HCT116 (cell line): ENCODE measurements at regions not wholly inside any gene's neighbourhood (a gene's known extent, or its start where the extent isn't known, plus 50 kb on each side); places are given as distances from the start of the nearest gene placed in this dataset.

Source experiments
- ATAC-seq: fragments of 200-7000 bp; cut with Tn5 transposase; 2 replicates; pipeline ENCODE4 v1.9.1; 2020; ENCODE audit warnings: mild to moderate bottlenecking, moderate library complexity
- BruUV-seq: library from RNA; stranded (reverse); fragments of 400-500 nt; replicated peaks from 2 replicates; lab custom pipeline; 2021; lab: Mats Ljungman, UMichigan
- CTCF ChIA-PET: fragments of 300-600 bp; sonication (Branson Sonifier 250); formaldehyde crosslinking; loops from one replicate; lab custom pipeline; 2021; ENCODE audit warnings: antibody characterized with exemption; lab: Charles Lee
- POLR2A ChIA-PET: fragments of 300-600, 350-600 bp; sonication (Branson Sonifier 250); formaldehyde crosslinking; loops from one replicate; lab custom pipeline; 2021; ENCODE audit warnings: antibody characterized with exemption; lab: Charles Lee
- RAD21 ChIA-PET, 2 experiments: fragments of 300-600 bp; sonication (Branson Sonifier 250); formaldehyde crosslinking; loops; one replicate each; lab custom pipeline; 2023; ENCODE audit warnings: low total read pairs in 2 of 2; ENCODE audit not compliant: uncharacterized antibody in 2 of 2, unreplicated experiment in 2 of 2, low non-redundant PET in 1 of 2; lab: Charles Lee
- DNase-seq: peaks from one replicate; pipeline ENCODE4 v3.0.0-alpha.2; 2010; ENCODE audit warnings: low read depth, low spot score
- H2AFZ ChIP-seq: fragments of 200-600 bp; shearing (Covaris generic), sonication (generic); 2 replicates; pipeline ENCODE4 v1.6.1; 2017; ENCODE audit warnings: low read depth, mixed run types, mixed read lengths, antibody characterized with exemption, low read length; ENCODE audit not compliant: poor library complexity, severe bottlenecking
- H3K27ac ChIP-seq: 2 replicates; pipeline ENCODE4 v1.5.1; 2012; ENCODE audit warnings: low read depth, low read length
- H3K27me3 ChIP-seq: fragments of 200-600 bp; sonication (generic); 2 replicates; pipeline ENCODE4 v1.6.1; 2016; ENCODE audit warnings: mixed run types, low read length, mixed read lengths; ENCODE audit not compliant: insufficient read depth
- H3K36me3 ChIP-seq, 2 experiments: fragments of 200-500 bp in 1 of 2; fragments of 200-600 bp in 1 of 2; sonication (Bioruptor generic) in 1 of 2; sonication (generic) in 1 of 2; 2 replicates each; pipeline versions ENCODE4 v1.5.1 to v1.6.1; 2014 to 2016; ENCODE audit warnings: low read length in 2 of 2, inconsistent platforms in 1 of 2, mixed read lengths in 1 of 2, mixed run types in 1 of 2; ENCODE audit not compliant: insufficient read depth in 2 of 2, control insufficient read depth in 1 of 2
- H3K4me1 ChIP-seq, 2 experiments: fragments of 200-600 bp in 1 of 2; sonication (generic) in 1 of 2; 2 replicates each; pipeline versions ENCODE4 v1.5.1 to v1.6.1; 2012 to 2017; ENCODE audit warnings: low read length in 2 of 2, inconsistent platforms in 1 of 2, mild to moderate bottlenecking in 1 of 2, mixed read lengths in 1 of 2, mixed run types in 1 of 2, moderate library complexity in 1 of 2; ENCODE audit not compliant: insufficient read depth in 2 of 2, control insufficient read depth in 1 of 2
- H3K4me2 ChIP-seq: fragments of 200-600 bp; sonication (generic); 2 replicates; pipeline ENCODE4 v1.6.1; 2017; ENCODE audit warnings: mixed run types, low read length, mixed read lengths
- H3K4me3 ChIP-seq, 2 experiments: fragments of 200-600 bp in 1 of 2; sonication (generic) in 1 of 2; replicated peaks in 1 of 2; 2 replicates each; pipeline ENCODE4 v1.5.1; 2011 to 2016; ENCODE audit warnings: low read length in 2 of 2, control low read depth in 1 of 2, low read depth in 1 of 2, mild to moderate bottlenecking in 1 of 2, mixed read lengths in 1 of 2, mixed run types in 1 of 2
- H3K79me2 ChIP-seq: fragments of 200-600 bp; sonication (generic); 2 replicates; pipeline ENCODE4 v1.6.1; 2017; ENCODE audit warnings: mild to moderate bottlenecking, mixed run types, low read length, moderate library complexity, mixed read lengths; ENCODE audit not compliant: insufficient read depth
- H3K9ac ChIP-seq: fragments of 200-600 bp; sonication (generic); 2 replicates; pipeline ENCODE4 v1.6.1; 2016; ENCODE audit warnings: low read length, mixed read lengths
- H3K9me2 ChIP-seq: fragments of 200-600 bp; sonication (generic), shearing (Covaris generic); 2 replicates; pipeline ENCODE4 v1.6.1; 2017; ENCODE audit warnings: mixed run types, mild to moderate bottlenecking, moderate library complexity; ENCODE audit not compliant: insufficient read depth
- H3K9me3 ChIP-seq, 2 experiments: fragments of 200-500 bp in 1 of 2; fragments of 200-600 bp in 1 of 2; sonication (Bioruptor generic) in 1 of 2; sonication (generic) in 1 of 2; 2 replicates each; pipeline ENCODE4 v1.6.1; 2014 to 2017; ENCODE audit warnings: low read length in 2 of 2, mixed read lengths in 2 of 2, inconsistent platforms in 1 of 2, low read depth in 1 of 2, mild to moderate bottlenecking in 1 of 2, mixed run types in 1 of 2, moderate library complexity in 1 of 2; ENCODE audit not compliant: control insufficient read depth in 1 of 2, insufficient read depth in 1 of 2
- H4K20me1 ChIP-seq: fragments of 200-600 bp; sonication (generic), shearing (Covaris generic); 2 replicates; pipeline ENCODE4 v1.6.1; 2017; ENCODE audit warnings: mixed run types, mild to moderate bottlenecking, moderate library complexity; ENCODE audit not compliant: insufficient read depth
- ATF3 ChIP-seq: IDR thresholded peaks from 2 replicates; pipeline ENCODE4 v1.6.1; 2012
- CEBPB ChIP-seq: IDR thresholded peaks from 2 replicates; pipeline ENCODE4 v1.6.1; 2012; ENCODE audit warnings: low read depth
- MAX ChIP-seq: IDR thresholded peaks from 2 replicates; pipeline ENCODE4 v1.6.1; 2012
- SP1 ChIP-seq: IDR thresholded peaks from 2 replicates; pipeline ENCODE4 v1.6.1; 2012; ENCODE audit warnings: low read depth
- YY1 ChIP-seq: IDR thresholded peaks from 2 replicates; pipeline ENCODE4 v1.6.1; 2011; ENCODE audit warnings: low read length, low read depth, moderate library complexity, mild to moderate bottlenecking; ENCODE audit not compliant: insufficient replicate concordance; ENCODE audit errors: extremely low read depth
- ZBTB33 ChIP-seq: IDR thresholded peaks from 2 replicates; pipeline ENCODE4 v1.6.1; 2011; ENCODE audit warnings: mild to moderate bottlenecking, low read length, moderate library complexity; ENCODE audit not compliant: insufficient replicate concordance; ENCODE audit errors: extremely low read depth
- intact Hi-C: fragments of 100-400 bp; cut with micrococcal nuclease; formaldehyde crosslinking; loops from 2 replicates; pipeline ENCODE4 v1.10.0; 2022

GRCh38 chr3:189084620-189085019 lies 87.2 kb upstream of the TPRG1 start (continued):
- TF ChIP-seq ATF3 (no peak), MAX (no peak)

GRCh38 chr3:189092547-189092946 lies 79.2 kb upstream of the TPRG1 start:
- no TSS peak for BruUV-seq
- ATAC-seq = no peak

More at GRCh38 chr3:189092547-189092946, 79.2 kb upstream of the TPRG1 start:
- Histone ChIP-seq H2AFZ (no peak overlapping the region), H3K4me3 (no peak overlapping the region), H3K4me2 (no peak overlapping the region), H3K9me2 (no peaks in the 10 kb centered on the region; the same call in 1 of the 2 replicates), H3K36me3 (no peaks in the 10 kb centered on the region), H3K9me3 (no peaks in the 10 kb centered on the region), H3K27ac (no peak overlapping the region), H4K20me1 (no peaks in the 10 kb centered on the region), H3K4me1 (no peaks in the 10 kb centered on the region), H3K79me2 (no peaks in the 10 kb centered on the region), H3K9ac (no peak overlapping the region), H3K27me3 (no peaks in the 10 kb centered on the region)
- TF ChIP-seq ZBTB33 = no peak
- no peak for TF ChIP-seq YY1
- no peak for TF ChIP-seq CEBPB
- TF ChIP-seq SP1 = no peak
- no peak for TF ChIP-seq ATF3
- ChIA-PET RAD21 (no interaction called here), CTCF (no interaction called here), POLR2A (no interaction called here)
- intact Hi-C loops = no loop called here
- DNase-seq = no peak
